ENCODE measurements at regions not wholly inside any gene's neighbourhood (a gene's known extent, or its start where the extent isn't known, plus 50 kb on each side); places are given as distances from the start of the nearest gene placed in this dataset.
A peak's percentile ranks its signal among the peaks of the same experiment; 100 is the strongest.
"Not testable (repeated sequence)": the region's sequence is repeated elsewhere in the genome, so short reads cannot be mapped to it uniquely, and the experiment has no call there.

DNA sequence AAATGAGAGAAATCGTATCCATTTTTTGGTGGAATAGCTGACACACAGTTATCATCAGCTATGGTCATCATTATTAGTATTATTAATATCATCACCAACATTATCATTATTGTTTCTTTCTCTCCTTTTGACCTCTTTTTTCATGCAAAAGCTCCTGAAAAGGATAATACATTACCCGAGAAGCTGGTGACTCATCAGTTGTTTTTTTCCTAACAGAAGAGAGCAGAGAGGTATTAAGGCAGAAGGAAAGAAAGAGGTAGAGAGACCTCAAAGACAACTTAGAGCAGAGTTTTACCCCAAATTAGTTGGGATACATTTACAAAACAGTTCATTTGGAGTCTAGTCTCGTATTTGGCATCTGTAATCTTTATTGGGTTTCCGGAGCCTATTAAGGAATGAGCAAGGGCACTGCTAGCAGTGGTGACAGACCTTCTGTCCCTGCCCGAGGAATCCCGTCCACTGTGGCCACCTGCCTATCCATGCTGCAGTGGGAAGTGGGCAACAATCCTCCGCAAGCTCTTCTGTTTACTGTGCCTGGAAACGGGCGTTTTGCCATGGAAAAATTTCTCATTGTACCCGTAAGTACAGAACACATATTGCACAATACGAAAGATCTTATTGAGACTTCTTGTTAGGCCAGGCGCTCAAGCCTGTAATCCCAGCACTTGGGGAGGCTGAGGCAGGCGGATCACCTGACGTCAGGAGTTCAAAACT is 170.0 kb upstream of the MKLN1 start:
- no peak for DNase-seq

DNA sequence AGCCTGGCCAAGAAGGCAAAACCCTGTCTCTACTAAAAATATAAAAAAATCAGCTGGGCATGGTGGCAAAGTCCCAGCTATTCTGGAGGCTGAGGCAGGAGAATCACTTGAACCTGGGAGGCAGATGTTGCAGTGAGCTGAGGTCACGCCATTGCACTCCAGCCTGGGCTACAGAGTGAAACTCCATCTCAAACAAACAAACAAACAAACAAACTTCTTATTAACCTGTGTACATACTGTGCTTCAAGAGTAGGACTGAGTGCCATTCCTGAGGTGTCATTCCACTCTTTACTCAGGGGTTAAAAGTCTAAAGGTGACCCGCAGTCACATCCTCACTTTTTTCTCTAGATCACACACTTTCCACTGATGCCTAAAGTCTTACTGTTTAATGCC is 169.4 kb upstream of the MKLN1 start:
- DNase-seq = not testable (repeated sequence)

DNA sequence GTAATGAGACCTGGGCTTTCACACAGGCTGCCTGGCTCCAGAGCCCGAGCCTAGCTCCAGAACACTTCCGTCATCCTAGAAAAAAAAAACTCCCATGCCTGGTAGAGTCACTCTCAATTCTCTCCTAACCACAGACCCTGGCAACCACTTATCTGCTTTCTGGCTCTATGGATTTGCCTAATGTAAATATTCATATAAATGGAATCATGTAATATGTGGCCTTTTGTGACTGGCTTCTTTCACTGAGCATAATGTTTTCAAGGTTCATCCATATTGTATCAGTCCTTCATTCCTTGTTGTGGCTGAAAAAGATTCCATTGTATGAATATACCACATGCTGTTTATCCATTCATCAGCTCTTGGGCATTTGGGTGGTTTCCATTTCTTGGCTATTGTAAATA is 167.7 kb upstream of the MKLN1 start:
- no peak for DNase-seq

DNA sequence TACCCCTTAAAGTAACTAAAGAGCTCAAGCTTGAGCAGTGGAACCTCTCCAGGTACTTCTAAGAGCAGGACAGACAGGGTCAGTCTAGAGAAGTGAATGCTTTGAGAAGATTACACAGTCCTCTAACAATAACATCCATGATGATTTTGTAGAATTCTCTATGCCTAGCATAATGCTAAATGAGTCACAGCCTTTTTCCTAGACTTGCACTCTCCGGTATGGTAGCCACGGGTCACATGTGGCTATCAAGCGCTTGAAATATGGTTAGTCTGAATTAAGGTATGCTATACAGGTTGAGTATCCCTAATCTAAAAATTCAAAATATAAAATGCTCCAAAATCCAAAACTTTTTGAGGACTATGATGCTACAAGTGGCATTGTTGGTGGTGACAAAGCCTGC is 166.6 kb upstream of the MKLN1 start:
- DNase-seq = no peak

DNA sequence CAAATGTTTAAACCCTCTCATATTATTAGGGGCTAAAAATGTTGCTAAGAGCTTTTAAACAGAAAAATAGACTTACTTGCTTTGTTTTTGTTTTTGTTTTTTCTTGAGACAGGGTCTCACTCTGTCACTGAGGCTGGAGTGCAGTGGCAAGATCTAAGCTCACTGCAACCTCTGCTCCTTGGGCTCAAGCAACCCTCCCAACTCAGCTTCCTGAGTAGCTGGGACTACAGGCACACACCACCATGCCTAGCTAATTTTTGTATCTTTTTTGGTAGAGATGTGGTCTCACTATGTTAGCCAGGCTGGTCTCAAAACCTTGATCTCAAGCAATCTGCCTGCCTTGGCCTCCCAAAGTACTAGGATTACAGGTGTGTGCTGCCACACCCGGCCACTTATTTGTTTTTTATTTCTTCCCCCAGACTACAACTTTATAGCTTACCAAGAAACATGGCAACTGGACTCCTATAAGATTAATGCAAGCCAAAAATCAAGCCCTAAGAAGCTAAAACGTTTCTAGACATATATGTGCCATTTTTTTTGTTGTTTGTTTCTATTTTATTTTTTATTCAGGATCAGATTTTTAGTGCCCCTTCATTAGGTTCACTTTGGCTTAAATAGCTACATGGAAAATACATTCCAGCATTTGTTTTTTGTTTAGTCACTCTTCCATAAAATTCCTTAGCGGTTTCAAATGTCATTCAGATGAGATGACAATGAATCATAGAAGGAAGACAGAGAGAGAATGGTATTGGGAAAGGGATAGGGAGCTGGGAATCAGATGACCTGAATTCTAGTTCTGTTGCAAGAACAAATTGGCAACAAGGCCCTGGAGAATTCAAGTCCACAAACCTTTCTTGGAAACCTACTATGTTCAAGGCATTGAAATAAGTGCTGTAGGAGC is 163.4 kb upstream of the MKLN1 start:
- DNase-seq = no peak

DNA sequence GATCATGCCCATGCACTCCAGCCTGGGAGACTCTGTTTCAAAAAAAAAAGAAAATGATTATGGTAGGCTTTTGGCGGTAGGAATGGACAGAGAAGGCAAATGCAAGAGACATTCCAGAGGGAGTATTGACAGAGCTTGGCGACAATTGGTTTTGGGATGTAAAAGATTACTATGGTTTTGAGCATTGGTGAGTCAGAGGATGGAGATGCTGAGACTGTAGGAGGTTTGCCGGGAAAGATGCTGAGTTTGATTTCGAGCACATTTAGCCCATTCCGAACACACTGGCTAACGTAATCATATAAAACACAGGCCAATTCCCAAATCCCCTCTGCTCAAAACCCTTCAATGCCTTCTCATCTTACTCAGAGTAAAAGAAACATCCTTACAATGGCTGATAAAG is 161.6 kb upstream of the MKLN1 start:
- no peak for DNase-seq

DNA sequence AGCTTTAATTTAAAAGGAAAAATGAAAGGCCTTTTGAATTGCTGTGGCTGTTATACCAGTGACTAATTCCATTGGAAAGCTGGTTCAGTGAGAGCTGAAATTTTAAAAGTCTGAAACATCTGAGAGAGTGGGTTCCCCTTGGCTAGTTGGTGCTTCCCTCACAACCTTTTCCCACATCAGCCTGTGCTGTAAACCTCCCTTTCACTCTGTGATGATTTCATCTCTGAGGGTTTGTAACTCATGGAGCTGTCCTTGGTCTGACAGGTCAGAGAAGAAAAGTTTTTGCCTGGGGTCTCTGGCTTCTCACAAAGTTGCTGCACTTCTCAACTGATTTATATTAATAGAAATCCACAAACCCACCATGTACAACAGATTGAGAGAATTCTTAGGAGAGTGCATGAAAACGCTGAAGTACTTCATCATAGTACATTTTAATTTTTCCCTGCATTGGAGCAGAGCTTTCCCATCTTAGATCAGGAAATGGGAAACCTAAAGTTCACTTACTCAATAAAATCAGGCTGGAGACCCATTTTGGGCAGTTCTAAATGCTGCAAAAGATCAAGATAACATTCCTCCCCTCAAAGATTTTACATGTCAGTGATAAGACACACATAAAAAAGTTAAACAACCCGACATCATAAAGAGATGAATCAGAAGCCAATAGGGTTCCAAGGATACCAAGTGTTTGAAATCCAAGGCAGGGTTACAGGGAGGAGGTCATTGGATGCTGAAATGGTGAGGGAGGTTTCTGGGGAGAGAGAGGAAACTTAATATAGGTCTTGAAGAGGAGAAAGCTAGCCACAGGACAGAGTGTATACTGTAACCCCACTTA is 157.0 kb upstream of the MKLN1 start:
- DNase-seq = no peak

DNA sequence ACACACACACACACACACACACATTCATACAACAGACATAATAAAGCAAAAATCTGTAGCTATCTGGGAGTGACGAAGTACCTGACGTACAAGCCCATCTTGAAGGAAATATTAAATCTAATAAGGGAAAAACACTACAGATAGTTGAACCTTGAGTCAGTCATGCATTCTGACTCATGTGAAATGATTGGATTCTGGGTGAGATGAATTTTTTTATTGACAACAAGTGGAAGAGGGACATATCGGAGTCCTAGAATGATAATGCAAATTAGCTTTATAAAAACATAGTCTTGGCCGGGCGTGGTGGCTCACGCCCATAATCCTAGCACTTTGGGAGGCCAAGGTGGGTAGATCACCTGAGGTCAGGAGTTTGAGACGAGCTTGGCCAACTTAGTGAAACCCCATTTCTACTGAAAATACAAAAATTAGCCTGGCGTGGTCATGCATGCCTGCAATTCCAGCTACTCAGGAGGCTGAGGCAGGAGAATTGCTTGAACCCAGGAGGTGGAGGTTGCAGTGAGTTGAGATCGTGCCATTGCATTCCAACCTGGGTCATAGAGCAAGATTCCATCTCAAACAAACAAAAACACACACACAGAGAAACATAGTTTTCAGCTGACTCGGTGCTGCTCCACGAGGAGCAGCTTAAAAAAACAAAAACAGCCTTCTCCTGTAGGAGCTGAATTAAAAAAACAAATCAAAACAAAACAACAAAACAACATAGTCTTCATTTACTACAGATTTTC is 154.4 kb upstream of the MKLN1 start:
- no peak for DNase-seq

DNA sequence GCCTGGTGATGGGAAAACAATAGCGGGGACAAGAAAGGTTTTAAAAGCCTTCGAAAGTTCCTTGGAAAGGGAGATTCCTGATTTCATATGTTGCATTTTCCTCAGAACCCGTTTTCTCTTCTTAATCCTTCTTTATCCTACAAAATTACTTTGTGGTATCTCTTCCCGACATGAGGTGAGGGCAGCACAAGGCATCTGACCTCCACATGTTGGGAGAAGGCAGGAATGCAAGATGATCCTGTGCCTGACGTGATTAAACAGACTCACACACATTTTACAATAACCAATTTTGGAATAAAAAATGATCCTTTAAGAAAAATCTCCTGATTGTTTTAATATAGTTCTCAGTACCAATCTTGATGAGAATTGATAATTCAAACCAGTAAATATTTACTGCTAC is 153.3 kb upstream of the MKLN1 start:
- DNase-seq = no peak

DNA sequence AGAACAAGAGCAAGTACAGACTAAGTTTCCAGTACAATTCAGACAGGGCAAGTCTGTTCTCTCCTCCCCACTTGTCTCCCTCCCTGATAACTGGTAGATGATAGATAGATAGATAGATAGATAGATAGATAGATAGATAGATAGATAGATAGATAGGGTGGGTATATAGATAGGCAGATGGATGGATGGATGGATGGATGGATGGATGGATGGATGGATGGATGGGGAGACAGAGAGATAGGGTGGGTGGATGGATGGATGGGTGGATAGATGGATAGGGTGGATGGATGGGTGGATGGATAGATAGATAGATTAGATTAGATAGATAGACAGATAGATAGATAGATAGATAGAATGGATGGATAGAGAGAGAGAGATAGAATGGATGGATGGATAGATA is 152.8 kb upstream of the MKLN1 start:
- no peak for DNase-seq

DNA sequence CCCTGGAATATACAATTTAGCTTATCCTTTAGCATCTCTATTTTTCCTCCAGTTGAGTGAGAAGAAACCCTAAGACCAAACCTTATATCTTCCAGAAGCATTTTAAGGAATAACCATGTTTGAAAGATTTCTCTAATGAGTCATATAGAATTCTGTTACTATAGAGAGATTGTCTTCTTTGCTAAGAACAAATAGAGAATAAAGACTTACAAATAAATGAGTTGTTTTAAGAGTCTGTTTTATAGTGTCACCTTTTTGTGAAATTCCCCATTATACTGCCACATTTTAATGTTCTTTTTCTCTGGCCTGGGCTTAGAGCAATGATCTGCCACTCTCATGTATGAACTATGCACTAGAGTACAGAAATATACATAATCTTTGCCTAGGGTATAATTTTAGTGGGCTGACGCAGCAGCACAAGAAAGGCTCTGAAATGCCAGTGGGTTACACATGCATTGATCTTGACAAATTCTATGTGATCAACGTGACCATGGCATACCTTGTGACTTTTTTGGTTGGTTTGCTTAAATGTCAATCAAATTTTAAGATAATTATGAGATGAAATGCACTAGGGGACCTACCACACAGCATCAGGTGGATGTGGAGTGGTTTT is 145.1 kb upstream of the MKLN1 start:
- DNase-seq = no peak

DNA sequence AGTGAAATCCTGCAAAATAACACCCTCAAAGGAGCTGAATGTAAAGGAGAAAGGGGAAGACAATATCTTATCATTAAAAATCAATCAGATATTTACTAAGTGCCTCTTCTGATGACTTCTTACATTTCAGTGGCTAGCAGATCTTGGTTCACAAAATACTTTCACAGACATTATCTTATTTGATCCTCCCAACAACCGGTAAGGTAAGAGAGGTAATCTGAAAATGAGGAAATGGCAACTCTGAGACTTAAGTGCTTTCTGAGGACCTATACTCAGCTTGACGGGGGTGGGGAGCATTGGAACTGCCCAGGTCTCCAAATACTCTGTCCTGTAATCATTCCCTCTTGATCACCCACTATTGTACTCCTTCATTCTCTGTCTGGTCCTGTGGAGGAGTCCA is 144.6 kb upstream of the MKLN1 start:
- DNase-seq = no peak

DNA sequence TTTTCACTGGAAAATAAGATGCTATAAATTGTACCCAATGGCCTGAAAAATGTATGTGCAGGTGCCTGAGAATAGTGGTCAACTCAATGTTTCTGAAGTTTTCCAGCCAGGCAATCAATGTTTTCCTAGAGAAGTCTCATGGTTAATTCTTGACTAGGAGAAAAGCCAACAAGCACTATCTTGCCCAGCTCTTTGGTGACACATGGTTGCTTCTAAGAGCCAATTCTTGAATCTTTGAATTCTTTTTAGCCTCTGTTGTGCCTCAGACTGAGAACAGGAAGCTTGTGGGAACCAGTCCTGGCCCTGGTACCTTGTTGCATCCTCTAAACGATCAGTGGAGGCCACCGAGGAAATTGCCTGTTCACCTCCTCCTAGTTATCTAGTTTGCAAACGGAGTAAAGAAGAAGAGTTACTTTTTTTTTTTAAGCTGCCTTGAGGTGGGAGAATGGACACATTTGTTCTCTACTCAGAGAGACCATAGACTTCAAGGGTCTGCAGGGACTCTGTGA is 144.0 kb upstream of the MKLN1 start:
- DNase-seq = peak; percentile 37

DNA sequence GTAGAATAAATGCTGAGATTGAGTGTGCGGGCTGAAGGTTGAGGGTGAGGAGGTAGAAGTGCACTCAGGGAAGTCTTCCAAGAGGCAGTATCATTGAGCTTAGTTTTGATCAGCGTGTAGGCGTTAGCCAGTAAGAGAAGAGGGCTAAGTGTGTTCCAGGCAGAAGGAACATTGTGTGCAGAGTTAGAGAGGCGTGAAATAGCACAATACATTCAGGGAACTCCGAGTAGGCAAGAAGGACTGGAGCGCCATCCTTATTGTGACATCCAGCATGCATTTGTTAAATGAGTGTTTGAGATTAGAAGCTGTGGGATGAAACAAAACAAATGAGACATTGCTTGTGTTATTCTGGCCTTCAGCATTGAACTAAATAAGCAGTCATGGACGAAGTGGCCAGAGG is 140.9 kb upstream of the MKLN1 start:
- DNase-seq = no peak

DNA sequence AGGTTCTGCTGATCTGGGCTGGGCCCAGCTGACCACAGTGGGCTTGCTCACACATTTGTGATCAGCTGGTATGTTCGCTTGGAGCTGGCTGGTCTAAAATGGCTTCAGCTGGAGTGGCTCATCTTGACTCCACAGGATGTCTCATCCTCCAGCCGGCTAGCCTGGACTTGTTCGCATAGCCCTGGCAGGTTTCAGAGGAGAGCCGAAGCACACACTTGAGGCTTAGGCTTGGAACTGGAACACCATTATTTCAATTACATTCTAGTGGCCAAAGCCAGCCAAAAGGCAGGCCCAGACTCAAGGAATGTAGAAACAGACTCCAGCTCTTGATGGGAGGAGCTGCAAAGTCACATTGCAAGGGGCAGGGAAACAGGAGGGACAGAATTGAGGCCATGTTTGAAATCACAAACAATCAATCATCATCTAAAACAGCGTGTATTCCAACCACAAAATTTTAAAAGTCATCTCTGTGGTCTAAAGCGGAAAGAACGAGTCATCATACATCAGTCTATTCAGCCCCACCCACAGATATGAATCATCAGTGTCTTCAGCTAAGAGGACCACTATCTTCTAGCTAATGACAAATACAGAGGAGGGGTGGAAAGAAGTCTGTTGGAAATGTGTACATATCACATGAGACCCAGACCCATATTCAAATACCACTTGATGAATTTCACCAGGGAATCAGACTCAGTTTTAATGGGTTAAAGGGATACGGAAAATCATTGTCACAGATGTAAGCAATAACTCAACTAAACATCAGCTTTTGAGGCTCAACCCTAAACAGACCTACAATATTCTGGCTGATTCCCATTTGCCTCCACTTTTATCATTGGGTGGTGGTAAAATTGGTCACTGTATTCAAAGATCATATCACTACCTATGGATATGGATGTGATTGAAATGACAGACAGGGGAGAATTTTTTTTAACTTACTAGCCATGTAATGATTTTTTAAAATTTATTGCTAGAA is 139.0 kb upstream of the MKLN1 start:
- DNase-seq = peak; percentile 85

DNA sequence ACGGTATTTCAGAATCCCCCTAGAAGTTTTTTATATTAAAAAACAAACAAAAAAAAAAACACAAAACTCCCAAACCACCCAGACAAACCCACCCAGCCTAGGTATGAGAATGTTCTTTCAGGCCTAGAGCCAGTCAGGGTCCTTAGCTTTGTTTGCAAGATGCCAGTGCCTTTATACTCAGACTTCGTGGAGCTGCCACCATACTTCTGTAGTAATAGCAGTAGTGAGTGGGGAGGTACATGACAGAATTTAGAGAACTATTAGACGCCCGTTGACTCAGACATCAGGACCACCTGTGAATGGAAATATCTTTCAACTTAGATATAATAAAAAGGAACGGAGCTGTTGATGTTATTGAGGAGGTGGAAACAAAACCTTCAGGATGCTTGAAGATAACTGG is 138.2 kb upstream of the MKLN1 start:
- DNase-seq = no peak

DNA sequence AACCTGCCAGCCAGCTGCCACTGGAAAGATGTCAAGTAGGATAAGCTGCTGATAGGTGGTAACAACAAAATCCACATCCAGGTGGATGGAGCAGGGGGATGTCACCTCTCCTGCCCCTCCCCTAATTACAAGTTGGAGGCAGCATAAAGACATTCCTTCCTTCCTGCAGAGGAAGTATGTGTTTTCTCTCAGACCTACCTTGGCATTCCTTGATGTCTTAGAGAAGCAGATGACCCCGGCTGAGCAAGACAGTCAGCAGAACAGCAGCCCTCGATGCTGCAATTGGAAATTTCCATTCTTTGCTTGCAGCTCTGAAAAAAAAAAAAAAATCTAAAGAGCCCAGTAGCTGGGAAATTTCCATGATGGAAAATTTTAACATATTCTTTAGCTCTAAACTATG is 137.5 kb upstream of the MKLN1 start:
- no peak for DNase-seq

DNA sequence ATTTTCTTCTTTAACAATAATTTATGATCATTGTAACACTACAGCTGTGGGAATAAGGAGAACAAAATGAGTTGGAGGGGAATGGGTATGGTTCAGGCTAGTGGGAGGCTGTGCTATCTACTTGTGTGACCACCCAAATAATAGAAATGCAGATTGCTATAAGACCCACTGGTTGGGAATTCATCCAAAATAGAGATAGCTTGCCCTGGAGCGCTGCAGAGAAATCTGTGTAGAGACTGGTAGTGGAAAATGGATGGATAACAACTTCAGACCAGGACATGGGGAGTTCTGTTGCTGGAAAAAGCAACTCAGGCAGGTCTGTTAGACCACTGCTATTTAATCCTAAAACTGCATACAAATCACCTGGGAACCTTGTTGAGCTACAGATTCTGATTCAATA is 137.1 kb upstream of the MKLN1 start:
- no peak for DNase-seq

DNA sequence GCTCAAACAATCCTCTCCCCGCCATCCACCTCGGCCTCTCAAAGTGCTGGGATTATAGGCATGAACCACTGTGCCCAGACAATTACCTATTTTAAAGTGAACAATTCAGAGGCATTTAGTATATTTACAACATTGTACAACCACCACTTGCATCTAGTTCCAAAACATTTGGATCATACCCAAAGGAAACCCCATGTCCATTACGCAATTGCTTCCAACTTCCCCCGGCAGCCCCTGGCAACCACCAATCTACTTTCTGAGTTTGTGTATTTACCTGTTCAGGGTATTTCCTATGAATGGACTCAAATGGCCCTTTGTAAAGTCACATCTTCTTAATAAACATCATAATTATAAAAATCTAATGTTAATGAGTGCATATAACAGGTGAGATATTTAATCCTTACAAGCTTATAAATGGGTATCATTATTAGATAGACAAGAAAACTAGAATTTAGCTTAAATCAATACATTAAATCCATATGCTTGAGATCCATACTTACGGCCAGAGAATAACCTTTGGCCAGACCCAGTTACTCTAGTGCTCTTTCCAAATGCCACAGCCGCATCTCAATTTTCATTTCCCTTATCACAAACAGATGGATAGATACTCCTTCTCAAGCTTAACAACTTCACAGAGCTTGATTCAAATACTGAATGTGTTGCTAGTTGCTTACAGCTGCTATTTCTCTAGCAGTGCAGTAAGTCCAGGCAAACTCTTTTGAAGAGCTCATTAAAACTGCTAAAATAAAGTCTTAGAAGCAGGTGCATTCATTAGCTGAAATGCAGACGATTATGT is 133.4 kb upstream of the MKLN1 start:
- DNase-seq = no peak

DNA sequence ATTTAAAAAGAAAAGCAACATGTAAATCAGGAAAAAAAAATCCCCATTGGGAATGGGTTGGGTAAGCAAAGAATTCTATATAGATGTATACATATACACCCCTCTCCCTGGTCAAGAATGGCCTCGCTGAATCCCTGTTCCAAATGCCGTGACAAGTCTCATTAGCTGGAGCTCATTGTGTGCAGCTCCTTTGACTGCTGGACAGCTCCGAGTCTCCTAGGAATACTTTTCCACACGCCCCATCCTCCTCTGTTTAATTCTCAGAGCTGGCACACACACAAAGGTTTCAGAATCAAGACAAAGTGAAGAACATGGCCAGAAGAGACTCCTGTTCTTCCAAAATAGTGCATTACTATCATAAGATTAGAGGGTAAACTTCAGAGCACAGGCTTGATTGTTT is 130.9 kb upstream of the MKLN1 start:
- DNase-seq = no peak
